OCI-LY7 (cell line): ENCODE measurements at regions not wholly inside any gene's neighbourhood (a gene's known extent, or its start where the extent isn't known, plus 50 kb on each side); places are given as distances from the start of the nearest gene placed in this dataset.

Source experiments
- CTCF ChIP-seq: fragments of 200-600 bp; sonication (generic); conservative IDR thresholded peaks from 2 replicates; pipeline ENCODE4 v1.5.1; 2014; ENCODE audit warnings: mild to moderate bottlenecking, antibody characterized with exemption, low read length, moderate library complexity, mixed read lengths
- EZH2phosphoT487 ChIP-seq: fragments of 200-600 bp; sonication (generic); IDR thresholded peaks from 2 replicates; pipeline ENCODE4 v1.6.1; 2018; ENCODE audit warnings: low read depth, borderline replicate concordance, mild to moderate bottlenecking, mixed run types, antibody characterized with exemption, low read length, moderate library complexity, mixed read lengths

GRCh38 chr2:10184421-10184820, 61.9 kb downstream of the RRM2 start:
- TF ChIP-seq CTCF (no peak), EZH2phosphoT487 (no peak)
